Stimulated activated CD4-positive, alpha-beta T cell treated with anti-CD3 and anti-CD28 coated beads, Interleukin-12 subunit alpha, Interleukin-12 subunit beta, amount 100 ng/mL, for 48 hours (primary cell): ENCODE measurements at regions not wholly inside any gene's neighbourhood (a gene's known extent, or its start where the extent isn't known, plus 50 kb on each side); places are given as distances from the start of the nearest gene placed in this dataset.
"Not testable (repeated sequence)": the region's sequence is repeated elsewhere in the genome, so short reads cannot be mapped to it uniquely, and the experiment has no call there.

Experiments used
- DNase-seq, 3 donors: peaks; one replicate each; pipeline ENCODE4 v3.0.0-alpha.2; 2020; ENCODE audit warnings: low read depth in 2 of 3, low spot score in 1 of 3

DNA sequence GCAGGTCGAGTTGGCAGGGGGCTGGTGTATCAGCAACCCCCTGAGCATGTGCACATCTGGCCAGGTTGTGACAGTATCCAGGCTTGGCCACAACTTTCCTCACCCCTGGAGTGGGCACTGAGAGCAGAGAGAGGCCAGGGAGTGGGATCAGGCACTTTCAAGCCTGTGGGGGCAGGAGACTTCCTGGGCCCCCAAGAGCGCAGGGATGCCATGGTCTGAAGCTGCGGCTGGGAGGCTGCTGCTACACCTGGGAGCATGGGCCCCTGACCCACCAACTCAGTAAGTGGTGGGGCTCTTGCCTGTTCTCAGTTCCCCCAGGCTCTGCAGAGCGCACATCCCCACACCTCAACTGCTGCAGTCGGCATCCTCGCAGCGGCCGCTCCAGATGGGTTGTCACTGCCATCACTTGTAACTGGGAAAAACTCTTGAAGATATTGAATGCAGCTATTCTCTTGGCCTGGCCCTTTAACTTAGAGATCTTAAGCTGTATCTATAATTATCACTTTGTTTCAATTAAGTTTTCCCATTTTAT, 245.4 kb upstream of the SLITRK1 start:
- no peak for DNase-seq

DNA sequence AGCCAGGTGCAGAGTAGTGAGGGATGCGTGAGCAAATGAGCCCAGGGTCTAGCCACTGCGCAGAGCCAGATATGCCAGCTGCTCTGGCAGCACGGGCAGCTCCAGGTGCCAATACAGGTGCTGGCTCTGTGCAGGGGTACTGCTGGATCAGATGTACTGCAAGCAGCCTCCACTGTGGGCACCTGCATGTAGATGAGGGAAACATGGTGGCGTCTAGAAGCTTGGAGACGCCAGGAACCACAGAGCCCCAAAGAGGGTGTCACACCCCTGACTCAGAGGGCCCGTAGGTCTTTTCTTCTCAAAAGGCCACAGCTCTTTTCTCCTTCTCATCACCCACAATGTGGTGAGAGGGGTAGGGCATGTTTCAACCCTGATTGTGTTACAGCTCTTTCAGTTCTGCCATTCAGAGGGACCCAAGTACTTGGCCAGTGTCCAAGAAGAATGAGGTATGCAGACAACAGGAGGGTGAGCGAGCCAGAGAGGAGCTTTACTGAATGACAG, 244.4 kb upstream of the SLITRK1 start:
- DNase-seq, result no peak

DNA sequence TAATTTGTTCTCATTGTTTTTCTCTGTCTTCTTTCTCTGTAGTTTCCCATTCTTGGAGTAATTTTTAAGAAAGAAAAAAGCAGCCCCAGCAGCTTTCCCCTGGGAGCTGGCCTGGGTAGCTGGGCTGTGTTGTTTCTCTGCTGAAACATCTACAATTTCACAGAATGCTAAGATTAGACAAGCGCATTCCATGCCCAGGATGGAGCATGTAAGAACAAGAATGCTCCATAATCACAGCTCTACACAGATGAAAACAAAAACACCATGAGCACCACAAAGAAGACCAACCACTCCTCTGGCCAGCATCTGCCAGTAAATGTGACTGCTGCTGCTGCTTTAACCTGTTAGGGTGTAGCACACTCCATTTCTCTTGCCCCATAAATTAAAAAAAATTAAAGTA, 239.2 kb upstream of the SLITRK1 start:
- DNase-seq, result no peak

DNA sequence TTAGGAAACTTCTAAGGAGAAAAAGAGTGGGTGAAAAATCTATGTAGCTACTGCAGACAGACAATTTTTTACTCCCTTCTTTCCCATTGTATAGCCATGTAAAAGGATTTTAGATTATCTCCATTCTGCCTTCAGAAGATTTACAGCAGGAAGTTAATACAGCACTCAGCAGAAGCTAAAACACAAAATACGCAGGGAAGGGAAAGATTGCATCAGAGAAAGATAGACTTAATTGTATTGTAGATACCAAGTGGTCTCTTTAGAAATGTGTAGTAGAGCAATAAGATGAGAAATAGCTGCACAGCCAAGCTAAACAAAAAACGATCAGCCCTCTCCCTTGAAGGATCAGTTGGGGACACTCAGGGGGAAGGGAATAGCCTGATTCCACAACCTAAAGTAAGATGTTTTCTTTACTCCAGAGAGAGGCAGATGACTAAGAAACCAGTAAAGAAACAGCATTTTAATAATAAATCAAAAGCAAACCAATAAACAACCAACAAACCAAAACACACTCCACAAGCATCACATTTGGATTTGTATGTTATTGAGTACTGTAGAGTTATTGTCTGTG, 236.7 kb upstream of the SLITRK1 start:
- no peak for DNase-seq

DNA sequence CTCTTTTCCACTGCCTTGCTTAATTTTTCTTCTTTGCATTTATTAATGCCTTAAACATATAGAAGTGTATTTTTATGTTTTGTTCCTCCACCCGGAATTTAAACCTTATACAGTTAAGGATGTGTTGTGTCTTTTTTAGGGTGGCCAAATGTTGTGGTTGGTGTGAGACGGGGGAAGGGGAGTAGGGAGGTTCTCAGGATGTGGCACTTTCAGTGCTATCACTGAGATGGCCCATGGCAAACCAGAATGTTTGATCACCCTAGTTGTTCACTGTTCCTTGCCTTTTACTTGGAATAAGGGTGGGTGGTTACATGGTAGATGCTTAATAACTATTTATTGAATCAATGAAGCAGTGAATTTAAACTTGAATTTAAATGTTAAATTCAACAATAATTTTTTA, 216.0 kb upstream of the SLITRK1 start:
- no peak for DNase-seq

DNA sequence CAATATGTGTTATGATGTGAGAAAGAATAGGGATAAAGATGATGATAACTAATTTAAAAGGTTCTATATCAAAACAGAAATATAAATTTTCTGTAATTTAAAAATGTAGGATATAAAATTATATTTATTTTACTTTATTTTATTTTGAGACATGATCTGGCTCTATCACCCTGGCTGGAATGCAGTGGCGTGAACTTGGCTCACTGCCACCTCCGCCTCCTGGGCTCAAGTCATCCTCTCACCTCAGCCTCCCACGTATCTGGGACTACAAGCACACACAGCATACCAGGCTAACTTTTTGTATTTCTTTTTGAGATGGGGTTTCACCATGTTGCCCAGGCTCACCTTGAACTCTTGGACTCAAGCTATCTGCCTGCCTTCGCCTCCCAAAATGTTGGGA, 214.9 kb upstream of the SLITRK1 start:
- no peak for DNase-seq

DNA sequence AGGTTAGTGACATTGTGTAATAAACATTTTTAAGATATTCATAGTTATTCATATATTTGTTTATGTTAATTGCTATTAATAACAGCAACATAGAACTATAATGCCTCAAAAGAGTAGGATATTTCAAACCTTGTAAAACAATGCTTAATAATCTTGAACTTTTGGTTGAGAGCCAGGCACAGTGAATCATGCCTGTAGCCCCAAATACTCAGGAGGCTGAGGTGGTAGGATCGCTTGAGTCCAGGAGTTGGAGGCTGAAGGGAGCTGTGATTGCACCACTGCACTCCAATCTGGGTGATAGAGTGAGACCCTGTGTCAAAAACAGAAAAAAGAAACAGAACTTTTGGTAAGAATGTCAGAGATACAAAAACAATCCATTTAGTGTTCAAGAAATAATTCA, 213.9 kb upstream of the SLITRK1 start:
- no peak for DNase-seq

DNA sequence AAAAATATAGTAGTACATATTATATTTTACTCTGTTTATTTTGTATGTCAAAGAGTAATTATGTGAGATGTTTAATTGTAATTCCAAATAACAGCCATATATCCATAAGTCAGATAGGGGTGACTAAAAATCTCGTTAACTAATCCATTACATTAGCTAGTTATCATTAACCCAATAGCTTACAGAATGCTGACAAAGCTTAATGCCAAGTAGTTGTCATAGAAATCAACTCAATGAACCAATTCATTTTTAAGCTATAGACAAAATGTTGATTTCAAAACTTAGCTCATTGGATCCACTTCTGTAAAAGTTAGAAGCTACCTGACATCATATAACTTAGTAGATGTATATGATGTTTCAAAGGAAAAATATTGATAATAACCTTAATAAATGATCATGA, 206.7 kb upstream of the SLITRK1 start:
- no peak for DNase-seq

DNA sequence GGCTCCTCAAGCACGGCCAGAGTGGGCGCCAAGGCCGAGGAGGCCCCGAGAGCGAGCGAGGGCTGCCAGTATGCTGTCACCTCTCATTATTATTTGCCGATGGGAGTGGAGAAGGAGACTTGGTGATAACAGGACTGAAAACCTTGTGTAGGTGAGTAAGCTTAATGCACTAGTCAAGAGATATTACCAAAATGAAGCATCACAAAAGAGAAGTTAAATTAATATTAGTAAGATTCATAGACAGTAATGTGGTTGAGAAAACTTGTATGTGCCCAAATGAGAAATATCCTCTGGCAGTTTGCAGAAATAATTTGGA, 204.5 kb upstream of the SLITRK1 start:
- no peak for DNase-seq

DNA sequence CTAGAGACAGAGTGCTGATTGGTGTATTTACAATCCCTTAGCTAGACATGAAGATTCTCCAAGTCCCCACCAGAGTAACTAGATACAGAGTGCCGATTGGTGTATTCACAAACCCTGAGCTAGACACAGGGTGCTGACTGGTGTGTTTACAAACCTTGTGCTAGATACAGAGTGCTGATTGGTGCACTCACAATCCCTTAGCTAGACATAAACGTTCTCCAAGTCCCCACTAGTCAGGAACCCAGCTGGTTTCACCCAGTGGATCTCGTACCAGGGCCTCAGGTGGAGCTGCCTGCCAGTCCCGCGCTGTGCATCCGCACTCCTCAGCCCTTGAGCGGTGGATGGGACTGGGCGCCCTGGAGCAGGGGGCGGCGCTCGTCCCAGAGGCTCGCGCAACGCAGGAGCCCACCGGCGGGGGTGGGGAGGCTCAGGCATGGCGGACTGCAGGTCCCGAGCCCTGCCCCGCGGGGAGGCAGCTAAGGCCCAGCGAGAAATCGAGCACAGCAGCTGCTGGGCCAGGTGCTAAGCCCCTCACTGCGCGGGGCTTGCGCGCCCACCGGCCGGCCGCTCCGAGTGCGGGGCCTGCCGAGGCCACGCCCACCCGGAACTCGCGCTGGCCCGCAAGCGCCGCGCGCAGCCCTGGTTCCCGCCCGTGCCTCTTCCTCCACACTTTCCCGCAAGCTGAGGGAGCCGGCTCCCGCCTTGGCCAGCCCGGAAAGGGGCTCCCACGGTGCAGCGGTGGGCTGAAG, 204.0 kb upstream of the SLITRK1 start:
- DNase-seq, result not testable (repeated sequence)

DNA sequence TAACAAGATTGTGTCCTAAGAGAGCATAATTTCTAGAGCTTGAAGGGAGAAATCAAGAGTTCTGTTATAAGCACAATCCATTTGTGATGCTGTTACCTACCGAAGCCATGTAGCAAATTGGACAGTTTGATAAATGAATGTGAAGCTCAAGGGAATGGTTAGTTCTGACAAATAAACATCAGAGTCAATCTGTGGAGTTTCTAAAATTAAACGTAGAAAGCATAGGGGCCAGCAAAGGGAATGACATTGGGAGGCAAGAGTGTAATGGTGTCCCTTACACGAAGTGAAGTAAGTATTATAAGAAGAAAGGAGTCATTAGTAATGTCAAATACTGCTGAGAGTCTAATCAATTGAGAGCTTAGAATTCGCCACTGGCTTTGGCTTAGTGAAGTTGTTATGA, 200.2 kb upstream of the SLITRK1 start:
- no peak for DNase-seq

DNA sequence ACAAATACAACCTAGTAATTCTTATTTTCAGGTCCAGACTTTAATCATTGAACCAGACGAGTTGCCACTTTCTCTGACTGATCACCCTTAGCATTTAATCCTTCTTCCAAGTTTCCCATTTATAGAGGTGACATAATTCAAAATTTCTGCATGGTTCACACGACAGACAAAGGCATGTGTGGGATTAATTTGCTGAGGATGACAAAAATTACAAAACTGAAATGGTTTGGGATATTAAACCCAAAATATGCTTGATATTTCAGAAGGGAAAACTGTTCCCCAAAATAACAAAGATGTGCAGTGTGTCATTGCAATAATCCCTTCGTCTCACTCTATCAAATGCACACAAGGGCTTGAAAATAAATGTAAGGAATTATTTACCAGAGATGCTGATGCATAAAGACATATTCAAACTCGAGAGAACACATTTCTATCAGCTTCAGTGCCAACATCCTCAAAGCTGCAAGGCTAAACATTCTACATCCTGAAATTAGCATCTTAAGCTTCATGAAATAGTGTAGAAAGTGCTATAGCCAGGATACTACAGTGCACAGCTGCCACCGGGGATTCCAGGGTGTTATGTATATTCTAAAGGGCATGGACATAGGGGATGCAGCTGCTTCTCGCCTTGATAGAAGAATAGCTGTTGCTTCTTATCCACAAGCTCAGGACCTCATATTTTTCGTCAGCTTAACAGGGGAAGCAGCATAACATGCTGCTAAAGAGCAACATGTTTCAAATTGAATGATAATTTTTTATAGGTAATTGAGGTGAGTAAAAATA, 198.7 kb upstream of the SLITRK1 start:
- no peak for DNase-seq

DNA sequence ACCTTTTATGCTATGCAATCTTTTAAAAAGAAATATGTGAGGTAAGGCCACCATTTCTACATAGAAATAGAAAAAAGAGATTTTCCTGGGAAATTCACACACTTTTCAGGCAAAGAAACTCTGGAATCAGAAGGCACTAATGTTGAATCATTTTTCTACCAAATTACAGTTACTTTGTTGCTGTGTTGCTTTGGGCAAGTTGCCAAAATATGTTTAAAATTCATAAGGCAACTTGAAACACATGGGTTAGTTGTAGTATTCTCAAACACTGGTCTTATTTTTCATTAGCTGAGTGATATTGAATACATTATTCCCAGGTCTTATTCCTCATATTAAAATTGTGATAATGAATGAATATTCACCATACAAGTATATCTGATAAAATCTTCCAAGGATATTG, 195.0 kb upstream of the SLITRK1 start:
- DNase-seq, result no peak

DNA sequence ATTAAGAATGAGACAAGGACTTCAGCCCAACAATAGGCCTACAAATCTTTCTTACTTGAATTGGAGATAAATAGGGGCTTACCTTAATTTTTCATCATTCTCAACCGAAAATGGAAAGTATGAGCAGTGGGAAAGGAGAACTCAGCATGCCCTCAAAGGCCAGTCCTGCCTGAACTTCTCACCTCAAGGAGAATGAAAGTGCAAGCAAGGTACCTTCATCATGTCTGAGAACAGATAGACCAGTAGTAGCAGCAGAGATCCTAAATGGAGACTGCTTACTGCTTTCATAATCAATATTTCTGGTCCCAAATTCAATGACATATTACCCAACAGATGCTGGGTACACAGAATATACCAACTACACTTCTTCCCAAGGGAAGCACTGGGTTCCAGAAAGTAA, 194.0 kb upstream of the SLITRK1 start:
- no peak for DNase-seq

DNA sequence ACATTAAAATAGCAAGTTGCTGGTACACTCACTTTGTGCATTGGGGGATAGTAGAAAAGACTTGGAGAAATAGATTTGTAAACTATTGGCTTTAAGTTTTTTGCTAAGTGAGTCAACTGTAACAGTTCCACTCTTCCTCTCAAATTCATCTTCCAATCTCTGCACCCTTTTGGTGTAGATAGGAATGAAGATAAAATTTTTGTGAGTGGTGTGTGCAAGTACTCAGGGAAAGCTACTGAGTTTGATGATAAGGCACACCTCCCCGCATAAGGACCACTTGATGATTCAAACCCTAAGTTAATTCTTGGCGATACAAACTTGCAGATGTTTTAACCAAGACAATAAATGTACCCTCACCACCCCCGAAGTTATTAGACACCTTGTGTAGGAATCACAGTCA, 168.3 kb upstream of the SLITRK1 start:
- no peak for DNase-seq

DNA sequence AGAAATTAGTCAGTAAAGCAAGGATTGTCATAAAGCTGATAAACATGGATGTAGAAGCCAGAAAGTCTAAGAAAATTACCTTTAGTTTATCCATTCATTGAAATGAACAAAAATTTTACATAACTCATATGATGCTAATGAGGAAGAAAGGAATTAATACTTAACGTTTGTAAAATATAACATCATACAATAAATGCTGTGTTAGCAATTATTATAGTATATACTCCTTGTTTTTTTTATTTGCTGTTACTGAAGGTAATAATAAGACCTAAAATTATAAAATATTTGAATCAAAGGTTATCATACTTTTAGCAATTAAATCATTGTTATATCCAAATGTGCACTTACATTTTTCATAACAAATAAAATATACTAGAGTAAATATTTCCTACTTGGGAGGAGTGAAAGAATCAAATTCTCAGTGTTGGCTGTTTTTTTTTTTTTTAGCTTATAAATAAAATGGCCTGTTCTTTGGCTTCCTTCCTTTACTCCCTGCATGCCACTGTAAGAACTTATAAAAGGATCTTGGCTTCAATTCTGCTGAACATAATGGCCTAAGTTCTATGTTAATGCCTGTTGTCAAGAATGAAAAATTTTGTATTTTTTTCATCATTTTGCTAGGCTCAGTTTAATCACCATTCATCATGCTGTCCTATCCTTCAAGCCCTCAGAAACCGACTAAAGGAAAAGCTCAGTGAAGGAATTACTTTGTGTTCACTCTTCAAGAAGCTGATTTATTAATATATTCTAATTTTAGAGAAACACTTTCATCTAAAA, 167.4 kb upstream of the SLITRK1 start:
- no peak for DNase-seq

DNA sequence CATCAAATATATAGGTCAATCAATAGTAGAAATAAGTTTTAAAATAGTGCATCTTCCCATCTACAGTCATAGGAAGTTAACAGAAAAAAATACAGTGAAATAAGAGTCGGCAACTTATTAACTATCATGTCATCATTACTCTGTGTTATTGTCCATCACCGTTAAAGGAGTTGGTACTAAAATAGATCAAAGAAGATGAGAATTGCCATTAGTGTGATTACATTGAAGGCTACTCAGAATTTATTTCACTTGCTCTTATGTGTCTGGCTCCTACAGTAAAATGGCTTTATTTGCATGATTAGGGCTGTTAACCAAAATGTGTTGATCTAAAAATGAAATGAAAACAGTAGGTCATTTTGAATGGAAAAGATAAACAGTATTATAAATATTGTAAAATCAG, 162.5 kb upstream of the SLITRK1 start:
- DNase-seq, result no peak

DNA sequence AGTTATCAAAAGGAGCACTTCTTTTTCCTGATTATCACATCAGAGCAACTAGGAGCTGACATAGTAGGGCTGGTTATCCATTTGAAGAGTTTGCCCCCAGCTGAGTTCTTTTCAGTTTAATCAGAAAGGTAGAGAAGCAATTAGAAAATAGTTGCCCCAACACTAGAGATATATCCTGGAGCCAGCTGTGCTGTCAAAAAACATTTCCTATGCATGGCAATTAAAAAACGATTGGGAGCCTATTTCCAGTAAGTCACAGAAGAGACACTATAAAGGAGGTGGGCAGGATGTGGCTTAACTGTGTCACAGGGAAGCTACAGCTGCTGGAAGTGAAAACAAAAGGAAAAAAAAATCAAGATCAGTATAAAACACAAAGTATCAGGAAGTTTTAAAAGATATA, 155.7 kb upstream of the SLITRK1 start:
- no peak for DNase-seq

DNA sequence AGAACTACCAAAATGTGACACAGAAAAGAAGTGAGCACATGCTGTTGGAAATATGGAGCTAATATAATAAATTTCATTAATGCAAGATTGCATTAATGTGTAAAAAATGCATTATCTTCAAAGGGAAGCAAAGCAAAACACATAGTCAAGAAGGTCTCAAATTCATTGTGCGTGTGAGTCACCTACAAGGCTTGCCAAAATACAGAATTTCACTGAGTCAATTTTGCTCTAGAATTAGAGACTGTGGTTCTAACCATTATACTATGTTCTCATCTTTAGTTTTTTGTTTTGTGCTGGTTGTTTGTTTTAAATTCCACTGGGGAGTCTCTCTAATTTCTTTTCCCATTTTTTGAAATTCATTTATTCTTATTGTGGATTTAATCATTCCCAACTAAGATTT, 149.8 kb upstream of the SLITRK1 start:
- no peak for DNase-seq

DNA sequence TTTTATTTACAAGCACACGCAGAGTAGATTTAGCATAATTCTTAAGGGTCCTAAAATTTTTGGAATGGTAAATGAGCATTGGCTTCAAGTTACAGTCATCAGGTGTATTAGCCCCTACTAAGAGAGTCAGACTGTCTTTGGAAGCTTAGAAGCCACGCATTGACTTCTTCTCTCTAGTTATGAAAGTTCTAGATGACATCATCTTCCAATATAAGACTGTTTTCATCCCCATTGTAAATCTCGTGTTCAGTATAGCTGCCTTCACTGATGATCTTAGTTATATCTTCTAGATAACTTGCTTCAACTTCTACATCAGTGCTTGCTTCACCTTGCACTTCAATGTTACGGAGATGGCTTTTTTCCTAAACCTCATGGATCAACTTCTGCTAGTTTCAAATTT, 148.8 kb upstream of the SLITRK1 start:
- DNase-seq, result no peak

DNA sequence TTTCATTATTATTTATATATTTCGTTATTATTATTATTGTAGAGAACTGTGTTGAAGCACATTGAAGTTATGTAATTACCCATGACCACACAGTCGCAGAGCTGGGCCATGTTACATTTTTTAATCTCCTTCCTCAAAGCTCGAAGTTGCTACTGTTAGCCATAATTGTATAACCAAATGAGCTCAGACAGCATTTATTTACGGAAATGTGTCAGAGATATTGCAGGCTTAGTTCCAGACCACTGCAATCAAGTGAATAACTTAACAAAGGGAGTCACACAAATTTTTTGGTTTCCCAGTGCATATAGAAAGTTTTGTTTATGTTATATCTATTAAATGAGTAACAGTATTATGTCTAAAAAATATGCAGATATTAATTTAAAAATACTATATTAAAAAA, 147.1 kb upstream of the SLITRK1 start:
- no peak for DNase-seq
